Gastrocnemius medialis (tissue), 4 donors: ENCODE measurements at regions not wholly inside any gene's neighbourhood (a gene's known extent, or its start where the extent isn't known, plus 50 kb on each side); places are given as distances from the start of the nearest gene placed in this dataset.

Experiments
- ATAC-seq, 2 donors: fragments of 150-250 bp; one replicate each; pipeline ENCODE4 v1.9.1; 2016
- DNase-seq, 2 donors: peaks; one replicate each; pipeline ENCODE4 v3.0.0-alpha.2; 2019
- H3K27ac ChIP-seq, 4 donors: fragments of 200-600 bp; sonication (generic); 1 replicate in 1 of 4; 2 replicates in 3 of 4; pipeline ENCODE4 v1.5.1; 2016 to 2018; ENCODE audit warnings: mild to moderate bottlenecking in 2 of 4, moderate library complexity in 1 of 4
- H3K27me3 ChIP-seq, 3 donors: fragments of 200-600 bp; sonication (generic) in 2 of 3; 1 replicate in 1 of 3; 2 replicates in 2 of 3; pipeline versions ENCODE4 v1.5.1 to v1.6.0; 2016 to 2019; ENCODE audit warnings: mild to moderate bottlenecking in 1 of 3, moderate library complexity in 1 of 3
- H3K36me3 ChIP-seq, 2 donors: fragments of 200-600 bp; sonication (generic) in 1 of 2; one replicate each; pipeline ENCODE4 v1.5.1; 2017 to 2018
- H3K4me1 ChIP-seq, 2 donors: fragments of 200-600 bp; sonication (generic) in 1 of 2; one replicate each; pipeline ENCODE4 v1.5.1; 2016 to 2017; ENCODE audit warnings: mild to moderate bottlenecking in 2 of 2
- H3K4me3 ChIP-seq, 4 donors: fragments of 200-600 bp; sonication (generic) in 3 of 4; 1 replicate in 1 of 4; 2 replicates in 3 of 4; pipeline ENCODE4 v1.5.1; 2016 to 2019; ENCODE audit warnings: mild to moderate bottlenecking in 2 of 4
- H3K9me3 ChIP-seq, 3 donors: fragments of 200-600 bp; sonication (generic) in 2 of 3; 1 replicate in 1 of 3; 2 replicates in 2 of 3; pipeline ENCODE4 v1.5.1; 2016 to 2019
- CTCF ChIP-seq, 5 experiments: fragments of 450-650 bp in 3 of 5; fragments of 200-600 bp in 2 of 5; sonication (generic) in 2 of 5; IDR thresholded peaks in 4 of 5; conservative IDR thresholded peaks in 1 of 5; 1 replicate in 4 of 5; 2 replicates in 1 of 5; pipeline ENCODE4 v1.5.1; 2016 to 2019; ENCODE audit warnings: antibody characterized with exemption in 5 of 5, mild to moderate bottlenecking in 3 of 5, moderate library complexity in 3 of 5
- POLR2A ChIP-seq, 2 donors: fragments of 450-650 bp; IDR thresholded peaks; one replicate each; pipeline ENCODE4 v1.6.1; 2017; ENCODE audit warnings: antibody characterized with exemption in 2 of 2, mild to moderate bottlenecking in 2 of 2, moderate library complexity in 2 of 2
- in situ Hi-C, 4 donors: fragments of 200-750 bp; cut with MboI; loops; one replicate each; pipeline versions ENCODE4 v1.15.0 to v1.8.0; 2017; ENCODE audit warnings: low sequenced_read_pairs in 4 of 4
- intact Hi-C: fragments of 100-400 bp; cut with DNase I; formaldehyde crosslinking; loops from one replicate; pipeline ENCODE4 v1.15.1; 2023; ENCODE audit warnings: low total_unique reads

DNA sequence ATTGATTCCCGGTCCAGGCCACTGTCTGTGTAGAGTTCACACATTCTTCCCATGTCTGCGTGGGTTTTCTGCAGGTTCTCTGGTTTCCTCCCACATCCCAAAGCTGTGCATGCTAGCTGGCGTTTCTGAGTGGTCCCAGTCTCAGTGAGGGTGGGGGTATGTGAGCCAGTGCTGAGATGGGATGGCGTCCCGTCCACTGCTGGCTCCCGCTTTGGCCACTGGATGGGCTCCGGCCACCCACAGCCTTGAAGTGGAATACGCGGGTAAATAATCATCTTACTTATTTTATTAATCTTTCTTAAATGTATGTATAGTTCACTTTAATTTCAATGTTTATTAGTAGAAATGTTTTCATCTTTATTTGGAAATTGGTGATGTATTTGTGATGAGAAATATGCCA, 343.5 kb upstream of the MANEA start:
- TF ChIP-seq POLR2A (IDR thresholded peaks at IDR 0.05), result no peak
- no peak for TF ChIP-seq CTCF (IDR thresholded peaks at IDR 0.05 in 4 of 5, conservative IDR thresholded peaks at IDR 0.05 in 1 of 5)
- no peak overlapping the region for H3K4me3 ChIP-seq
- intact Hi-C loops (no loop called here), in situ Hi-C loops (no loop called here)
- no peak for ATAC-seq
- H3K36me3 ChIP-seq, result no peaks in the 10 kb centered on the region
- no peaks in the 10 kb centered on the region for H3K4me1 ChIP-seq
- no peaks in the 10 kb centered on the region for H3K9me3 ChIP-seq
- no peaks in the 10 kb centered on the region for H3K27me3 ChIP-seq
- no peak overlapping the region for H3K27ac ChIP-seq
- DNase-seq, result no peak

DNA sequence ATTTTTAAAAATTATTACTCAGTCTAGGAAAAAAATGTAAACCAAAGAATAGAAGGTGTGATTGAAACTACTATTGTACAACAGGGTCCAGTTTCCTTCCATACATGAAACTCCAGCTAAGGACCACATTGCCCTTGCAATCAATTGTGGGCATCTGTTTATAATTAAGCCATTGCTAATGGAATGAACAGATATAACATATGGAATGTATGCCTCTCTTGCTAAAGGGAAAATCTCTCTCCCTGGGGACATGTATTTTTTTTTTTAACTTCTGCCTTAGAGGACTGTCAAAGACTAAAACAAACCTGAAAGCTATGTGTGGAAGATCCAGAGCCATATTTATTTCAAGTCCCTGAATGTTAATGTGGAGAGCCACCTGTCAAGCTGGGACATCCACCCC, 336.8 kb upstream of the MANEA start:
- ATAC-seq (no peak), DNase-seq (no peak)
- intact Hi-C loops, result no loop called here
- in situ Hi-C loops, result no loop called here
- Histone ChIP-seq H3K9me3 (no peaks in the 10 kb centered on the region), H3K27ac (no peak overlapping the region), H3K4me3 (no peak overlapping the region), H3K36me3 (no peaks in the 10 kb centered on the region), H3K27me3 (no peaks in the 10 kb centered on the region), H3K4me1 (no peaks in the 10 kb centered on the region)
- no peak for TF ChIP-seq POLR2A (IDR thresholded peaks at IDR 0.05)
- no peak for TF ChIP-seq CTCF (IDR thresholded peaks at IDR 0.05 in 4 of 5, conservative IDR thresholded peaks at IDR 0.05 in 1 of 5)

GRCh38 chr6:95242560-95242959, 334.8 kb upstream of the MANEA start:
- DNase-seq (no peak), ATAC-seq (no peak)
- no peaks in the 10 kb centered on the region for H3K9me3 ChIP-seq
- H3K4me1 ChIP-seq, result no peaks in the 10 kb centered on the region
- H3K4me3 ChIP-seq, result no peak overlapping the region
- TF ChIP-seq CTCF (IDR thresholded peaks at IDR 0.05 in 4 of 5, conservative IDR thresholded peaks at IDR 0.05 in 1 of 5) (no peak), POLR2A (IDR thresholded peaks at IDR 0.05) (no peak)
- no peaks in the 10 kb centered on the region for H3K36me3 ChIP-seq
- H3K27ac ChIP-seq, result no peak overlapping the region
- no peaks in the 10 kb centered on the region for H3K27me3 ChIP-seq
- in situ Hi-C loops (no loop called here), intact Hi-C loops (no loop called here)

GRCh38 chr6:95243053-95243452, 334.3 kb upstream of the MANEA start:
- Histone ChIP-seq H3K4me3 (no peak overlapping the region), H3K27me3 (no peaks in the 10 kb centered on the region), H3K36me3 (no peaks in the 10 kb centered on the region), H3K27ac (no peak overlapping the region), H3K4me1 (no peaks in the 10 kb centered on the region), H3K9me3 (no peaks in the 10 kb centered on the region)
- intact Hi-C loops (no loop called here), in situ Hi-C loops (no loop called here)
- ATAC-seq (no peak), DNase-seq (no peak)
- no peak for TF ChIP-seq CTCF (IDR thresholded peaks at IDR 0.05 in 4 of 5, conservative IDR thresholded peaks at IDR 0.05 in 1 of 5)
- TF ChIP-seq POLR2A (IDR thresholded peaks at IDR 0.05), result no peak

DNA sequence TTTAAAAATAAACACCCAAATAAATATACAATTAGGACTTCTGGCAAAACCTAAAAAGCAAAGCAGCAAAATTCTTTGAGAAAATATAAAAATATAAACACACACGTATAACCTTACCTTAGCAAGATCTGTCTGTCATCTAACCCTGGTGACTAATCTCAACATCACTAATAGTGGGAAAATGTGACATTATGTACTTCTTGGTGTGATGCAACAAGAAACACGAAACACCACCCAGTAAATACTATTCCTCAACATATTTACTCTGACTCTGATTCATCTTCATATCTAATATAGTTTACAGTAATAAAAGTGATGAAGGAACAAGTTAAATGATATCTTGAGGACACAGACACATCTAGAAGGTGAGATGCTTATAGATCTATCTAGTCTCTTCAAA, 332.6 kb upstream of the MANEA start:
- Histone ChIP-seq H3K9me3 (no peaks in the 10 kb centered on the region), H3K27me3 (no peaks in the 10 kb centered on the region), H3K36me3 (no peaks in the 10 kb centered on the region), H3K4me3 (no peak overlapping the region), H3K27ac (no peak overlapping the region), H3K4me1 (no peaks in the 10 kb centered on the region)
- DNase-seq (no peak), ATAC-seq (no peak)
- TF ChIP-seq POLR2A (IDR thresholded peaks at IDR 0.05) (no peak), CTCF (IDR thresholded peaks at IDR 0.05 in 4 of 5, conservative IDR thresholded peaks at IDR 0.05 in 1 of 5) (no peak)
- in situ Hi-C loops (no loop called here), intact Hi-C loops (no loop called here)
